Body of pancreas (tissue), 4 donors: ENCODE measurements at regions not wholly inside any gene's neighbourhood (a gene's known extent, or its start where the extent isn't known, plus 50 kb on each side); places are given as distances from the start of the nearest gene placed in this dataset.

ENCODE experiments used
- POLR2A ChIP-seq, 3 donors: fragments of 450-650 bp; IDR thresholded peaks; one replicate each; pipeline ENCODE4 v1.6.1; 2016; ENCODE audit warnings: antibody characterized with exemption in 3 of 3, mild to moderate bottlenecking in 2 of 3
- TF ChIP-seq, protein P1 (sequence below), 7 experiments: fragments of 450-650 bp in 4 of 7; fragments of 200-600 bp in 3 of 7; sonication (generic) in 3 of 7; IDR thresholded peaks; one replicate each; pipeline ENCODE4 v1.5.1; 2016 to 2019; ENCODE audit warnings: antibody characterized with exemption in 7 of 7

DNA sequence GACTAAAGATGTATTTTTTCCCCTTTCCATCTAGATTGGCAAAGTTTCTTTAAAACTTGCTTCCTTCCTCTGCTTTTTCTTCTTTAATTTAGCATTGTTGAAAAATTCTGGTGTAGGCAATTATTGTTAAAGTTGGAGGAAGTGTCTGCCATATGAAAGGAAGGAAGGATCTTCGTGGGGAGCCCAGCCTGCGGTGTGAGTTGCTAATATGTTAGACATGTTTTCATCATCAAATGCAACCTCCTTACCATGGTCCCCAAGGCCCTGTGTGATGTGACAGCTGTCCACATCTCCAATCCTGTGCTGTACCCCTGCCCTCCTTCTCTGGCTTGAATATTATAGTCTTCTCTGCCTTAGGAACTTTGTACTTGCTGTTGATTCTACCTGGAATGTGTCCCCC, 81.0 kb upstream of the ZBTB18 start:
- TF ChIP-seq, protein P1, sequence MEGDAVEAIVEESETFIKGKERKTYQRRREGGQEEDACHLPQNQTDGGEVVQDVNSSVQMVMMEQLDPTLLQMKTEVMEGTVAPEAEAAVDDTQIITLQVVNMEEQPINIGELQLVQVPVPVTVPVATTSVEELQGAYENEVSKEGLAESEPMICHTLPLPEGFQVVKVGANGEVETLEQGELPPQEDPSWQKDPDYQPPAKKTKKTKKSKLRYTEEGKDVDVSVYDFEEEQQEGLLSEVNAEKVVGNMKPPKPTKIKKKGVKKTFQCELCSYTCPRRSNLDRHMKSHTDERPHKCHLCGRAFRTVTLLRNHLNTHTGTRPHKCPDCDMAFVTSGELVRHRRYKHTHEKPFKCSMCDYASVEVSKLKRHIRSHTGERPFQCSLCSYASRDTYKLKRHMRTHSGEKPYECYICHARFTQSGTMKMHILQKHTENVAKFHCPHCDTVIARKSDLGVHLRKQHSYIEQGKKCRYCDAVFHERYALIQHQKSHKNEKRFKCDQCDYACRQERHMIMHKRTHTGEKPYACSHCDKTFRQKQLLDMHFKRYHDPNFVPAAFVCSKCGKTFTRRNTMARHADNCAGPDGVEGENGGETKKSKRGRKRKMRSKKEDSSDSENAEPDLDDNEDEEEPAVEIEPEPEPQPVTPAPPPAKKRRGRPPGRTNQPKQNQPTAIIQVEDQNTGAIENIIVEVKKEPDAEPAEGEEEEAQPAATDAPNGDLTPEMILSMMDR (IDR thresholded peaks at IDR 0.05) = no peak
- TF ChIP-seq POLR2A (IDR thresholded peaks at IDR 0.05) = no peak
